GM23338 (cell line): ENCODE measurements at regions not wholly inside any gene's neighbourhood (a gene's known extent, or its start where the extent isn't known, plus 50 kb on each side); places are given as distances from the start of the nearest gene placed in this dataset.

Experiments
- ATAC-seq: fragments of 200-7000 bp; cut with Tn5 transposase; 3 replicates; pipeline ENCODE4 v1.9.1; 2020
- DNase-seq: peaks from one replicate; pipeline ENCODE4 v3.0.0-alpha.2; 2015; ENCODE audit warnings: low spot score
- H2AFZ ChIP-seq: fragments of 200-600 bp; sonication (generic); 2 replicates; pipeline ENCODE4 v1.8.0; 2016; ENCODE audit warnings: antibody characterized with exemption, mild to moderate bottlenecking, moderate library complexity
- H3F3A ChIP-seq: fragments of 200-600 bp; sonication (generic); replicated peaks from 2 replicates; pipeline ENCODE4 v1.8.0; 2017; ENCODE audit warnings: antibody characterized with exemption, mixed run types, low read depth
- H3K27ac ChIP-seq: fragments of 200-600 bp; sonication (generic); 2 replicates; pipeline ENCODE4 v1.6.1; 2016; ENCODE audit warnings: low read depth
- H3K27me3 ChIP-seq: fragments of 200-600 bp; sonication (generic); 2 replicates; pipeline ENCODE4 v1.8.0; 2016; ENCODE audit warnings: mild to moderate bottlenecking, mixed run types, moderate library complexity; ENCODE audit not compliant: insufficient read depth
- H3K36me3 ChIP-seq: fragments of 200-600 bp; sonication (generic); 2 replicates; pipeline ENCODE4 v1.8.0; 2016; ENCODE audit warnings: mild to moderate bottlenecking; ENCODE audit not compliant: insufficient read depth
- H3K4me1 ChIP-seq: fragments of 200-600 bp; sonication (generic); 2 replicates; pipeline ENCODE4 v1.8.0; 2016; ENCODE audit warnings: mild to moderate bottlenecking, moderate library complexity; ENCODE audit not compliant: insufficient read depth
- H3K4me2 ChIP-seq: fragments of 200-600 bp; sonication (generic); 2 replicates; pipeline ENCODE4 v1.7.1; 2017; ENCODE audit warnings: mixed run types
- H3K4me3 ChIP-seq: fragments of 200-600 bp; sonication (generic); 2 replicates; pipeline ENCODE4 v1.6.1; 2016; ENCODE audit warnings: mixed run types
- H3K79me2 ChIP-seq: fragments of 200-600 bp; sonication (generic); replicated peaks from 2 replicates; pipeline ENCODE4 v1.8.0; 2017; ENCODE audit warnings: mild to moderate bottlenecking; ENCODE audit not compliant: insufficient read depth
- H3K9me2 ChIP-seq: fragments of 200-600 bp; sonication (generic); 2 replicates; pipeline ENCODE4 v1.8.0; 2017; ENCODE audit not compliant: insufficient read depth
- H4K20me1 ChIP-seq: fragments of 200-600 bp; sonication (generic); replicated peaks from 2 replicates; pipeline ENCODE4 v1.8.0; 2017; ENCODE audit warnings: mild to moderate bottlenecking; ENCODE audit not compliant: insufficient read depth
- H3K27ac Mint-ChIP-seq: 2 replicates; pipeline ENCODE4 v1.8.0; 2020; ENCODE audit warnings: inconsistent platforms, mild to moderate bottlenecking, moderate library complexity, mixed read lengths
- H3K27me3 Mint-ChIP-seq: 3 replicates; pipeline ENCODE4 v1.8.0; 2022; ENCODE audit warnings: low read depth, mild to moderate bottlenecking, moderate library complexity, mixed read lengths, inconsistent platforms; ENCODE audit not compliant: insufficient read depth, poor library complexity
- H3K36me3 Mint-ChIP-seq: 3 replicates; pipeline ENCODE4 v1.8.0; 2021; ENCODE audit warnings: low read depth, mild to moderate bottlenecking, inconsistent platforms, moderate library complexity, mixed read lengths
- H3K4me1 Mint-ChIP-seq: 3 replicates; pipeline ENCODE4 v1.8.0; 2020; ENCODE audit warnings: mild to moderate bottlenecking, inconsistent platforms, mixed read lengths
- H3K4me3 Mint-ChIP-seq: 3 replicates; pipeline ENCODE4 v1.8.0; 2021; ENCODE audit warnings: moderate library complexity, mild to moderate bottlenecking, inconsistent platforms, mixed read lengths
- H3K9me3 Mint-ChIP-seq: 3 replicates; pipeline ENCODE4 v1.8.0; 2020; ENCODE audit warnings: moderate library complexity, mild to moderate bottlenecking, inconsistent platforms, mixed read lengths
- CREB1 ChIP-seq: fragments of 250-450 bp; sonication (Bioruptor Pico); IDR thresholded peaks from 2 replicates; pipeline ENCODE4 v1.5.0; 2020; ENCODE audit warnings: low read depth, mild to moderate bottlenecking, moderate library complexity
- EZH2phosphoT487 ChIP-seq: fragments of 200-600 bp; sonication (generic); IDR thresholded peaks from one replicate; pipeline ENCODE4 v1.8.1; 2018; ENCODE audit warnings: antibody characterized with exemption; ENCODE audit not compliant: unreplicated experiment
- JUNB ChIP-seq: IDR thresholded peaks from one replicate; pipeline ENCODE4 v1.6.1; 2016; ENCODE audit warnings: antibody characterized with exemption; ENCODE audit not compliant: unreplicated experiment
- POLR2AphosphoS5 ChIP-seq: IDR thresholded peaks from 2 replicates; pipeline ENCODE4 v1.6.1; 2016; ENCODE audit warnings: antibody characterized with exemption, low read depth
- STAT1 ChIP-seq: IDR thresholded peaks from one replicate; pipeline ENCODE4 v1.6.1; 2016; ENCODE audit warnings: antibody characterized with exemption; ENCODE audit not compliant: unreplicated experiment
- ZNF462 ChIP-seq: fragments of 250-450 bp; sonication (Bioruptor Pico); IDR thresholded peaks from 2 replicates; pipeline ENCODE4 v1.5.0; 2020; ENCODE audit warnings: mild to moderate bottlenecking, moderate library complexity

GRCh38 chr12:115010324-115010995 is 326.5 kb upstream of the TBX3 start (continued):
- no peak for TF ChIP-seq ZNF462 (CRISPR knock-in tag)
- no peak for TF ChIP-seq POLR2AphosphoS5
- TF ChIP-seq STAT1, result no peak

- DNase-seq (no peak), ATAC-seq (no peak)
- H3K4me2 ChIP-seq, result no peak overlapping the region
- Mint-ChIP-seq H3K4me1 (peaks cover 11% of the 10 kb centered on the region), H3K4me3 (no peak overlapping the region), H3K36me3 (no peaks in the 10 kb centered on the region), H3K27me3 (peaks cover 6% of the 10 kb centered on the region), H3K9me3 (peaks cover 6% of the 10 kb centered on the region; the same call in 2 of the 3 replicates), H3K27ac (no peak overlapping the region)
- H3K9me2 ChIP-seq, result peaks cover 4% of the 10 kb centered on the region; the same call in 1 of the 2 replicates
- H3K27ac ChIP-seq, result no peak overlapping the region
- H2AFZ ChIP-seq, result no peak overlapping the region
- H3K4me3 ChIP-seq, result no peak overlapping the region
- H3K27me3 ChIP-seq, result no peaks in the 10 kb centered on the region
- no peaks in the 10 kb centered on the region for H3K79me2 ChIP-seq
- H3K36me3 ChIP-seq, result no peaks in the 10 kb centered on the region
- 0 out of 2 replicates have a peak, but pooled peaks cover 3% of the 10 kb centered on the region for H3K4me1 ChIP-seq
- H3F3A ChIP-seq, result no peaks in the 10 kb centered on the region
- H4K20me1 ChIP-seq, result no peaks in the 10 kb centered on the region
- TF ChIP-seq POLR2AphosphoS5 (no peak), EZH2phosphoT487 (no peak), CREB1 (CRISPR knock-in tag) (no peak), JUNB (no peak), ZNF462 (CRISPR knock-in tag) (no peak)
Measured at GRCh38 chr12:115008929-115009328, 325.0 kb upstream of the TBX3 start.
